ENCODE measurements at regions not wholly inside any gene's neighbourhood (a gene's known extent, or its start where the extent isn't known, plus 50 kb on each side); places are given as distances from the start of the nearest gene placed in this dataset.
A peak's percentile ranks its signal among the peaks of the same experiment; 100 is the strongest.

GRCh38 chr5:142382186-142382585 lies 57.4 kb upstream of the SPRY4 start:
- no peak overlapping the region for H3K4me3 ChIP-seq (ENCODE audit: extremely low read depth, insufficient read depth, low read length, poor library complexity, severe bottlenecking)
- H3K4me1 ChIP-seq (ENCODE audit: control insufficient read depth, insufficient read depth, low read length, poor library complexity, severe bottlenecking): peaks cover 19% of the 10 kb centered on the region
- WGBS, 2 experiments (ENCODE audit: insufficient coverage in 2 of 2): 60% methylated on average over 1 of the region's 2 CpGs; no CpG with 5 or more reads in 1 of the 2 experiments
- H3K9me3 ChIP-seq (ENCODE audit: control insufficient read depth, low read length): no peaks in the 10 kb centered on the region
- H3K36me3 ChIP-seq (ENCODE audit: control insufficient read depth, insufficient read depth, low read length): no peaks in the 10 kb centered on the region
- H3K27ac ChIP-seq (ENCODE audit: low read depth, low read length, severe bottlenecking): peak overlapping the region; percentile 10

GRCh38 chr5:142378737-142379634 lies 54.2 kb upstream of the SPRY4 start:
- Histone ChIP-seq H3K4me1 (ENCODE audit: control insufficient read depth, insufficient read depth, low read length, poor library complexity, severe bottlenecking) (peaks cover 9% of the 10 kb centered on the region), H3K36me3 (ENCODE audit: control insufficient read depth, insufficient read depth, low read length) (no peaks in the 10 kb centered on the region), H3K9me3 (ENCODE audit: control insufficient read depth, low read length) (no peaks in the 10 kb centered on the region), H3K4me3 (ENCODE audit: extremely low read depth, insufficient read depth, low read length, poor library complexity, severe bottlenecking) (no peak overlapping the region), H3K27ac (ENCODE audit: low read depth, low read length, severe bottlenecking) (no peak overlapping the region)
- WGBS, 2 experiments (ENCODE audit: insufficient coverage in 2 of 2): 100% methylated on average over 1 to 2 of the region's 5 CpGs

GRCh38 chr5:142375944-142376411 lies 51.2 kb upstream of the SPRY4 start:
- no peak overlapping the region for H3K4me3 ChIP-seq (ENCODE audit: extremely low read depth, insufficient read depth, low read length, poor library complexity, severe bottlenecking)
- H3K9me3 ChIP-seq (ENCODE audit: control insufficient read depth, low read length): no peaks in the 10 kb centered on the region
- H3K36me3 ChIP-seq (ENCODE audit: control insufficient read depth, insufficient read depth, low read length): no peaks in the 10 kb centered on the region
- H3K4me1 ChIP-seq (ENCODE audit: control insufficient read depth, insufficient read depth, low read length, poor library complexity, severe bottlenecking): peaks cover 9% of the 10 kb centered on the region
- WGBS, 2 experiments (ENCODE audit: insufficient coverage in 2 of 2): 71 to 92% methylated on average over 4 to 7 of the region's 8 CpGs
- peak overlapping the region; percentile 41 for H3K27ac ChIP-seq (ENCODE audit: low read depth, low read length, severe bottlenecking)
